ENCODE measurements at regions not wholly inside any gene's neighbourhood (a gene's known extent, or its start where the extent isn't known, plus 50 kb on each side); places are given as distances from the start of the nearest gene placed in this dataset.

- no peak overlapping the region for H3K27ac ChIP-seq (ENCODE audit: low read depth, low read length, poor library complexity, severe bottlenecking)
- no peak for TF ChIP-seq CTCF (IDR thresholded peaks at IDR 0.05; ENCODE audit: low read length)
- TF ChIP-seq EZH2 (IDR thresholded peaks at IDR 0.05; ENCODE audit: borderline replicate concordance, low read length), result no peak
- no peak overlapping the region for H3K4me2 ChIP-seq (ENCODE audit: low read length)
- H4K20me1 ChIP-seq (ENCODE audit: insufficient read depth, low read length), result no peaks in the 10 kb centered on the region
- H3K79me2 ChIP-seq (ENCODE audit: insufficient read depth, low read length), result no peaks in the 10 kb centered on the region
- H3K9me3 ChIP-seq (ENCODE audit: low read length), result no peaks in the 10 kb centered on the region
- no peak overlapping the region for H3K9ac ChIP-seq (ENCODE audit: low read length)
- no peaks in the 10 kb centered on the region for H3K36me3 ChIP-seq (ENCODE audit: insufficient read depth, low read length)
- no peaks in the 10 kb centered on the region for H3F3A ChIP-seq (ENCODE audit: insufficient read depth, low read length)
- no peak overlapping the region for H2AFZ ChIP-seq (ENCODE audit: low read length)
- no peaks in the 10 kb centered on the region for H3K9me2 ChIP-seq (ENCODE audit: low read depth, low read length)
- H3K27me3 ChIP-seq (ENCODE audit: insufficient read depth, low read length), result no peaks in the 10 kb centered on the region
- no peak overlapping the region for H3K4me3 ChIP-seq (ENCODE audit: low read depth, low read length, poor library complexity, severe bottlenecking)
- no peaks in the 10 kb centered on the region for H3K4me1 ChIP-seq (ENCODE audit: insufficient read depth, low read length, severe bottlenecking)
Observed at GRCh38 chr12:126899926-126900792, 1366.8 kb upstream of the TMEM132C start.

- Histone ChIP-seq H3K79me2 (ENCODE audit: insufficient read depth, low read length) (no peaks in the 10 kb centered on the region), H2AFZ (ENCODE audit: low read length) (no peak overlapping the region), H3K9ac (ENCODE audit: low read length) (no peak overlapping the region), H3F3A (ENCODE audit: insufficient read depth, low read length) (no peaks in the 10 kb centered on the region), H3K4me2 (ENCODE audit: low read length) (no peak overlapping the region), H3K9me2 (ENCODE audit: low read depth, low read length) (no peaks in the 10 kb centered on the region), H3K4me3 (ENCODE audit: low read depth, low read length, poor library complexity, severe bottlenecking) (no peak overlapping the region), H3K27ac (ENCODE audit: low read depth, low read length, poor library complexity, severe bottlenecking) (no peak overlapping the region), H3K36me3 (ENCODE audit: insufficient read depth, low read length) (no peaks in the 10 kb centered on the region), H4K20me1 (ENCODE audit: insufficient read depth, low read length) (no peaks in the 10 kb centered on the region), H3K9me3 (ENCODE audit: low read length) (no peaks in the 10 kb centered on the region), H3K27me3 (ENCODE audit: insufficient read depth, low read length) (no peaks in the 10 kb centered on the region), H3K4me1 (ENCODE audit: insufficient read depth, low read length, severe bottlenecking) (no peaks in the 10 kb centered on the region)
- no peak for TF ChIP-seq EZH2 (IDR thresholded peaks at IDR 0.05; ENCODE audit: borderline replicate concordance, low read length)
- TF ChIP-seq CTCF (IDR thresholded peaks at IDR 0.05; ENCODE audit: low read length), result no peak
Observed at GRCh38 chr12:126903027-126903876, 1363.7 kb upstream of the TMEM132C start.

- Histone ChIP-seq H3K9ac (ENCODE audit: low read length) (no peak overlapping the region), H3K4me1 (ENCODE audit: insufficient read depth, low read length, severe bottlenecking) (no peaks in the 10 kb centered on the region), H2AFZ (ENCODE audit: low read length) (no peak overlapping the region), H4K20me1 (ENCODE audit: insufficient read depth, low read length) (no peaks in the 10 kb centered on the region), H3K4me3 (ENCODE audit: low read depth, low read length, poor library complexity, severe bottlenecking) (no peak overlapping the region), H3K27me3 (ENCODE audit: insufficient read depth, low read length) (no peaks in the 10 kb centered on the region), H3K27ac (ENCODE audit: low read depth, low read length, poor library complexity, severe bottlenecking) (no peak overlapping the region), H3K36me3 (ENCODE audit: insufficient read depth, low read length) (no peaks in the 10 kb centered on the region), H3F3A (ENCODE audit: insufficient read depth, low read length) (no peaks in the 10 kb centered on the region), H3K79me2 (ENCODE audit: insufficient read depth, low read length) (no peaks in the 10 kb centered on the region), H3K4me2 (ENCODE audit: low read length) (no peak overlapping the region), H3K9me3 (ENCODE audit: low read length) (no peaks in the 10 kb centered on the region), H3K9me2 (ENCODE audit: low read depth, low read length) (no peaks in the 10 kb centered on the region)
- no peak for TF ChIP-seq EZH2 (IDR thresholded peaks at IDR 0.05; ENCODE audit: borderline replicate concordance, low read length)
- no peak for TF ChIP-seq CTCF (IDR thresholded peaks at IDR 0.05; ENCODE audit: low read length)
Observed at GRCh38 chr12:126905752-126906151, 1361.2 kb upstream of the TMEM132C start.
